GM19463 (cell line): ENCODE measurements at regions not wholly inside any gene's neighbourhood (a gene's known extent, or its start where the extent isn't known, plus 50 kb on each side); places are given as distances from the start of the nearest gene placed in this dataset.
"Not testable (repeated sequence)": the region's sequence is repeated elsewhere in the genome, so short reads cannot be mapped to it uniquely, and the experiment has no call there.

ENCODE experiments used
- ATAC-seq: cut with Tn5 transposase; IDR thresholded peaks from one replicate; pipeline ENCODE4 v1.9.1; 2021; ENCODE audit warnings: mild to moderate bottlenecking, moderate library complexity; ENCODE audit not compliant: unreplicated experiment

GRCh38 chr14:101634202-101634849 lies 73.0 kb downstream of the DIO3 start:
- ATAC-seq = no peak

- ATAC-seq = no peak
Measured at GRCh38 chr14:101634850-101635748, 73.8 kb downstream of the DIO3 start.

GRCh38 chr14:101635749-101636560 lies 74.7 kb downstream of the DIO3 start:
- ATAC-seq = peak; percentile 79

- ATAC-seq = no peak
Measured at GRCh38 chr14:101639241-101639833, 78.0 kb downstream of the DIO3 start.

- ATAC-seq = no peak
Measured at GRCh38 chr14:101643651-101644050, 82.4 kb downstream of the DIO3 start.

GRCh38 chr14:101654051-101654450 lies 92.8 kb downstream of the DIO3 start:
- ATAC-seq = no peak

- no peak for ATAC-seq
Measured at GRCh38 chr14:101657372-101657771, 96.1 kb downstream of the DIO3 start.

- ATAC-seq = no peak
Measured at GRCh38 chr14:101665478-101666078, 95.9 kb upstream of the PPP2R5C start.

- no peak for ATAC-seq
Measured at GRCh38 chr14:101666264-101666663, 95.2 kb upstream of the PPP2R5C start.

- no peak for ATAC-seq
Measured at GRCh38 chr14:101669629-101670028, 91.9 kb upstream of the PPP2R5C start.

GRCh38 chr14:101673873-101674272 lies 87.6 kb upstream of the PPP2R5C start:
- no peak for ATAC-seq

- not testable (repeated sequence) for ATAC-seq
Measured at GRCh38 chr14:101675835-101676234, 85.7 kb upstream of the PPP2R5C start.

- ATAC-seq = not testable (repeated sequence)
Measured at GRCh38 chr14:101677912-101678327, 83.6 kb upstream of the PPP2R5C start.

- ATAC-seq = no peak
Measured at GRCh38 chr14:101681795-101682194, 79.7 kb upstream of the PPP2R5C start.

- no peak for ATAC-seq
Measured at GRCh38 chr14:101683365-101683764, 78.1 kb upstream of the PPP2R5C start.

- no peak for ATAC-seq
Measured at GRCh38 chr14:101687756-101688546, 73.6 kb upstream of the PPP2R5C start.

GRCh38 chr14:101689039-101689501 lies 72.4 kb upstream of the PPP2R5C start:
- no peak for ATAC-seq

GRCh38 chr14:101689966-101690365 lies 71.5 kb upstream of the PPP2R5C start:
- not testable (repeated sequence) for ATAC-seq

- ATAC-seq = no peak
Measured at GRCh38 chr14:101695659-101696058, 65.8 kb upstream of the PPP2R5C start.

- no peak for ATAC-seq
Measured at GRCh38 chr14:101704140-101704539, 57.4 kb upstream of the PPP2R5C start.
